ENCODE measurements at regions not wholly inside any gene's neighbourhood (a gene's known extent, or its start where the extent isn't known, plus 50 kb on each side); places are given as distances from the start of the nearest gene placed in this dataset.
A peak's percentile ranks its signal among the peaks of the same experiment; 100 is the strongest.

GRCh38 chr1:198088360-198089071, 68.3 kb upstream of the NEK7 start:
- TF ChIP-seq, protein P1, sequence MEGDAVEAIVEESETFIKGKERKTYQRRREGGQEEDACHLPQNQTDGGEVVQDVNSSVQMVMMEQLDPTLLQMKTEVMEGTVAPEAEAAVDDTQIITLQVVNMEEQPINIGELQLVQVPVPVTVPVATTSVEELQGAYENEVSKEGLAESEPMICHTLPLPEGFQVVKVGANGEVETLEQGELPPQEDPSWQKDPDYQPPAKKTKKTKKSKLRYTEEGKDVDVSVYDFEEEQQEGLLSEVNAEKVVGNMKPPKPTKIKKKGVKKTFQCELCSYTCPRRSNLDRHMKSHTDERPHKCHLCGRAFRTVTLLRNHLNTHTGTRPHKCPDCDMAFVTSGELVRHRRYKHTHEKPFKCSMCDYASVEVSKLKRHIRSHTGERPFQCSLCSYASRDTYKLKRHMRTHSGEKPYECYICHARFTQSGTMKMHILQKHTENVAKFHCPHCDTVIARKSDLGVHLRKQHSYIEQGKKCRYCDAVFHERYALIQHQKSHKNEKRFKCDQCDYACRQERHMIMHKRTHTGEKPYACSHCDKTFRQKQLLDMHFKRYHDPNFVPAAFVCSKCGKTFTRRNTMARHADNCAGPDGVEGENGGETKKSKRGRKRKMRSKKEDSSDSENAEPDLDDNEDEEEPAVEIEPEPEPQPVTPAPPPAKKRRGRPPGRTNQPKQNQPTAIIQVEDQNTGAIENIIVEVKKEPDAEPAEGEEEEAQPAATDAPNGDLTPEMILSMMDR (IDR thresholded peaks at IDR 0.05 in 4 of 5, conservative IDR thresholded peaks at IDR 0.05 in 1 of 5), result peak; percentile 23 to 61 (median 47)
- no peak for TF ChIP-seq POLR2A (IDR thresholded peaks at IDR 0.05)
